ENCODE measurements at regions not wholly inside any gene's neighbourhood (a gene's known extent, or its start where the extent isn't known, plus 50 kb on each side); places are given as distances from the start of the nearest gene placed in this dataset.

GRCh38 chr22:25404928-25405816 is 159.3 kb upstream of the GRK3 start:
- H3K9ac ChIP-seq (ENCODE audit: insufficient read depth, low read depth, low read length) = peak overlapping the region; percentile 77
- FAIRE-seq (no peak), DNase-seq (ENCODE audit: low spot score) (peak; percentile 13), ATAC-seq (0 out of 3 replicates have a peak, but pooled peaks have one; percentile 1)
- peak overlapping the region; percentile 89 for H3K27ac ChIP-seq (ENCODE audit: extremely low read length, insufficient read depth, low read length)
- H3K4me1 ChIP-seq (ENCODE audit: insufficient read depth, low read length) = peaks cover 59% of the 10 kb centered on the region
- H3K79me2 ChIP-seq (ENCODE audit: insufficient read depth, low read length) = peaks cover 36% of the 10 kb centered on the region
- H4K20me1 ChIP-seq (ENCODE audit: insufficient read depth, low read length) = peaks cover 25% of the 10 kb centered on the region
- intact Hi-C loops (cut with micrococcal nuclease; ENCODE audit: unreplicated experiment) (loop anchor here (5.0 kb wide), 1 partner anchor 43 kb away; no protein-coding TSS in a partner anchor), in situ Hi-C loops (cut with HindIII; ENCODE audit: extremely low pct_ligation_motif_present, low pct_unique_long_range_greater_than_20kb) (no loop called here)
- BruUV-seq (replicated peaks) = no TSS peak
- no peaks in the 10 kb centered on the region for H3K36me3 ChIP-seq (replicated peaks in 1 of 2; ENCODE audit: control insufficient read depth in 1 of 2, insufficient read depth in 2 of 2, low read length in 2 of 2)
- 0% methylated on average over 2 of the region's 117 CpGs for WGBS (ENCODE audit: low lambda C conversion rate)
- H3K4me3 ChIP-seq (replicated peaks in 1 of 3; ENCODE audit: insufficient read depth in 1 of 3, low read depth in 2 of 3, low read length in 3 of 3) = peak overlapping the region; percentile 77 to 84 (median 82)
- POLR2A ChIA-PET = interaction anchor here (0.9 to 1.8 kb wide), 2 partner anchors 15 to 42 kb away, joined by 6 to 10 read pairs; no protein-coding TSS in a partner anchor
- peaks cover 0 to 6% of the 10 kb centered on the region in 2 experiments; a peak in 2 of 5 replicates for H3K27me3 ChIP-seq (ENCODE audit: control insufficient read depth in 1 of 2, insufficient read depth in 2 of 2, low read length in 2 of 2)
- peak overlapping the region; percentile 98 for H3K4me2 ChIP-seq (ENCODE audit: low read depth, low read length)
- no peaks in the 10 kb centered on the region for H3K9me3 ChIP-seq (ENCODE audit: low read length)
- CTCF ChIA-PET (ENCODE audit: low intra/inter-chr PET ratio, low total read pairs) = no interaction called here
- H2AFZ ChIP-seq (ENCODE audit: low read length) = no peak overlapping the region
- TF ChIP-seq SMARCE1 (IDR thresholded peaks at IDR 0.05; ENCODE audit: borderline replicate concordance) (no peak), POLR2AphosphoS5 (IDR thresholded peaks at IDR 0.05; ENCODE audit: low read depth, low read length) (0 out of 2 replicates have a peak, but pooled peaks have one; percentile 28), ZFY (CRISPR knock-in tag; IDR thresholded peaks at IDR 0.05) (peak; percentile 63; the same call in 1 of the 2 replicates), SRY (CRISPR knock-in tag; IDR thresholded peaks at IDR 0.05) (0 out of 2 replicates have a peak, but pooled peaks have one; percentile 37), CCDC6 (CRISPR knock-in tag; IDR thresholded peaks at IDR 0.05) (0 out of 2 replicates have a peak, but pooled peaks have one; percentile 46), DDIT3 (CRISPR knock-in tag; IDR thresholded peaks at IDR 0.05) (no peak), MAX (IDR thresholded peaks at IDR 0.05) (peak; percentile 60; the same call in 1 of the 2 replicates), ARID3A (IDR thresholded peaks at IDR 0.05; ENCODE audit: low read depth, low read length) (no peak), GABPA (IDR thresholded peaks at IDR 0.05; ENCODE audit: low read depth, low read length) (peak; percentile 47), GABPA (CRISPR knock-in tag; IDR thresholded peaks at IDR 0.05; ENCODE audit: low read depth) (no peak), MXD3 (CRISPR knock-in tag; IDR thresholded peaks at IDR 0.05) (0 out of 2 replicates have a peak, but pooled peaks have one; percentile 36), SAP130 (CRISPR knock-in tag; IDR thresholded peaks at IDR 0.05; ENCODE audit: low read depth) (peak; percentile 79), BCL6 (CRISPR knock-in tag; IDR thresholded peaks at IDR 0.05) (no peak), GABPB1 (CRISPR knock-in tag; IDR thresholded peaks at IDR 0.05) (peak; percentile 73), SPEN (CRISPR knock-in tag; IDR thresholded peaks at IDR 0.05; ENCODE audit: low read depth) (peak; percentile 21; the same call in 1 of the 2 replicates), ZNF451 (CRISPR knock-in tag; IDR thresholded peaks at IDR 0.05) (peak; percentile 43; the same call in 1 of the 2 replicates), RCOR2 (CRISPR knock-in tag; IDR thresholded peaks at IDR 0.05) (no peak), ZBTB10 (CRISPR knock-in tag; IDR thresholded peaks at IDR 0.05; ENCODE audit: borderline replicate concordance) (no peak), ZNF546 (CRISPR knock-in tag; conservative IDR thresholded peaks at IDR 0.05) (0 out of 2 replicates have a peak, but pooled peaks have one; percentile 30), ZNF564 (CRISPR knock-in tag; IDR thresholded peaks at IDR 0.05) (0 out of 2 replicates have a peak, but pooled peaks have one; percentile 29)

Measured in HepG2 (cell line).